ENCODE measurements at regions not wholly inside any gene's neighbourhood (a gene's known extent, or its start where the extent isn't known, plus 50 kb on each side); places are given as distances from the start of the nearest gene placed in this dataset.

DNA sequence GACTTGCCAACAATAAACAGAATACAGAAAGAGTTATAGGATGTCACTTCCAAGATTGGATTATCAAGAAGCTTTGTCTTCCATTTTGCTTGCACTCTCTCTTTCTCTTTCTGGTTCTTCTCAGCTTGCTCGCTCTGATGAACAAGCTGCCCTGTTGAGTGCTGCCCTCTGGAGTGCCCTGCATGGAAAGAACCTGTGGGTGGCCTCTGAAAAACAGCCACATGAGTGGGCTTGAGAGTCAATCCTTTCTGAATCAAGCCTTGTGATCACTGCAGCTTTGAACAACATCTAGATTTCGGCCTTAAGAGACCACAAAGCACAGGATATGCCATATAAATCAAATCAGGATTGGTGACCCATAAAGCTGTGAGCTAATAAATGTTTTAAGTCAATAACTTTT is 185.1 kb downstream of the KIF2B start:
- Histone ChIP-seq H3K27me3 (ENCODE audit: control insufficient read depth, insufficient read depth, low read length) (no peaks in the 10 kb centered on the region), H3K36me3 (ENCODE audit: control insufficient read depth, insufficient read depth, low read length) (no peaks in the 10 kb centered on the region), H3K4me3 (ENCODE audit: low read depth, low read length) (no peak overlapping the region)
- no peak for DNase-seq (ENCODE audit: low read depth)
- TF ChIP-seq, protein P1, sequence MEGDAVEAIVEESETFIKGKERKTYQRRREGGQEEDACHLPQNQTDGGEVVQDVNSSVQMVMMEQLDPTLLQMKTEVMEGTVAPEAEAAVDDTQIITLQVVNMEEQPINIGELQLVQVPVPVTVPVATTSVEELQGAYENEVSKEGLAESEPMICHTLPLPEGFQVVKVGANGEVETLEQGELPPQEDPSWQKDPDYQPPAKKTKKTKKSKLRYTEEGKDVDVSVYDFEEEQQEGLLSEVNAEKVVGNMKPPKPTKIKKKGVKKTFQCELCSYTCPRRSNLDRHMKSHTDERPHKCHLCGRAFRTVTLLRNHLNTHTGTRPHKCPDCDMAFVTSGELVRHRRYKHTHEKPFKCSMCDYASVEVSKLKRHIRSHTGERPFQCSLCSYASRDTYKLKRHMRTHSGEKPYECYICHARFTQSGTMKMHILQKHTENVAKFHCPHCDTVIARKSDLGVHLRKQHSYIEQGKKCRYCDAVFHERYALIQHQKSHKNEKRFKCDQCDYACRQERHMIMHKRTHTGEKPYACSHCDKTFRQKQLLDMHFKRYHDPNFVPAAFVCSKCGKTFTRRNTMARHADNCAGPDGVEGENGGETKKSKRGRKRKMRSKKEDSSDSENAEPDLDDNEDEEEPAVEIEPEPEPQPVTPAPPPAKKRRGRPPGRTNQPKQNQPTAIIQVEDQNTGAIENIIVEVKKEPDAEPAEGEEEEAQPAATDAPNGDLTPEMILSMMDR (IDR thresholded peaks at IDR 0.05; ENCODE audit: insufficient read depth, low read length, severe bottlenecking) = no peak
- no peak for FAIRE-seq

DNA sequence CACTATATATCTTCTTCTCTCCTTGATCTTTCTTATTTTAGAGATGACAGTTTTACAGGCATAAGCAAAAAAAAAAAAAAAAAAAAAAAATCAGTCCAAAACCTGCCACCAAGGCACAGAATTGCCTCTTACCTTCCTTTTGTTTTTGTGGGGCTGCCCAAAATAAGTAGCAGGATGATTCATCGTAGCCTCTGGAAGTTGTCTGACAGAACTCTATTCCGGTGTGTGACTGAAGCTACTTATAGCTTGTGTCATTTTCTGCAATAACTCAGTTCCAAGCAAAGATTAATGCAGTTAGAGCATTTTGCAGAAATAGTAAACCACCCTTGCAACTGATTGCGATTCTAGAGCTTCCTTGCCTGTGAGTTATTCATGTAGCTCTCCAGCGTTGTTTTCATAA is 186.8 kb downstream of the KIF2B start:
- Histone ChIP-seq H3K27me3 (ENCODE audit: control insufficient read depth, insufficient read depth, low read length) (no peaks in the 10 kb centered on the region), H3K36me3 (ENCODE audit: control insufficient read depth, insufficient read depth, low read length) (no peaks in the 10 kb centered on the region), H3K4me3 (ENCODE audit: low read depth, low read length) (no peak overlapping the region)
- DNase-seq (ENCODE audit: low read depth) (no peak), FAIRE-seq (no peak)
- TF ChIP-seq, protein P1 (IDR thresholded peaks at IDR 0.05; ENCODE audit: insufficient read depth, low read length, severe bottlenecking) = no peak

DNA sequence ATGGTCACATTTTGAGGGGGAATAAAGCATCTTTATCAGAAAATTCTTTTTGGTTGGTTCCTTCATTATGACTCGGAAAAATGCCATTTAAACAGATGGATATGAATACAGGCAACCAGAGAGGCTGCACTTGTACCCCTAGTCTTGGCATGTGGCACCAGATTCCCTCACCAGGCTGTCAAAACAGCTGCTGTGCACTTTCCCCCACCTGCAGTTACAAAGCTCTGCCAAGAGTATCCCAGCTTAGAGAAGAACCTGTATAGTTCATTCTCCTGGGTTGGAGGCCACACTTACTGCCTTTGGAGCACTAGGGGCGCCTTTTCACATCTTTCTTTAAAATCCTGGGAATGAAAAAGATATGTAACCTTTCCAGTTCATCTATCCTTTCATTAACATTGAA is 190.3 kb downstream of the KIF2B start:
- no peak for FAIRE-seq
- no peak for DNase-seq (ENCODE audit: low read depth)
- TF ChIP-seq, protein P1 (IDR thresholded peaks at IDR 0.05; ENCODE audit: insufficient read depth, low read length, severe bottlenecking) = no peak
- no peaks in the 10 kb centered on the region for H3K36me3 ChIP-seq (ENCODE audit: control insufficient read depth, insufficient read depth, low read length)
- no peak overlapping the region for H3K4me3 ChIP-seq (ENCODE audit: low read depth, low read length)
- H3K27me3 ChIP-seq (ENCODE audit: control insufficient read depth, insufficient read depth, low read length) = no peaks in the 10 kb centered on the region

DNA sequence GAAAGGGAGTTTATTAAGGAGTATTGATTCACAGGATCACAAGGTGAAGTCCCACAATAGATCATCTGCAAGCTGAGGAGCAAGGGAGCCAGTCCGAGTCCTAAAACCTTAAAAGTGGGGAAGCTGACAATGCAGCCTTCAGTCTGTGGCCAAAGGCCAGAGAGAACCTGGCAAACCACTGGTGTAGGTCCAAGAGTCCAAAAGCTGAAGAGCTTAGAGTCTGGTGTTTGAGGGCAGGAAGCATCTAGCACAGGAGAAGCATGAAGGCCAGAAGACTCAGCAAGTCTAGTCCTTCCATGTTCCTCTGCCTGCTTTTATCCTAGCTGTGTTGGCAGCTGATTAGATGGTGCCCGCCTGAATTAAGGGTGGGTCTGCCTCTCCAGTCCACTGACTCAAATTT is 193.0 kb downstream of the KIF2B start:
- H3K36me3 ChIP-seq (ENCODE audit: control insufficient read depth, insufficient read depth, low read length) = no peaks in the 10 kb centered on the region
- TF ChIP-seq, protein P1 (IDR thresholded peaks at IDR 0.05; ENCODE audit: insufficient read depth, low read length, severe bottlenecking) = no peak
- DNase-seq (ENCODE audit: low read depth) = no peak
- H3K27me3 ChIP-seq (ENCODE audit: control insufficient read depth, insufficient read depth, low read length) = no peaks in the 10 kb centered on the region
- no peak overlapping the region for H3K4me3 ChIP-seq (ENCODE audit: low read depth, low read length)
- no peak for FAIRE-seq

DNA sequence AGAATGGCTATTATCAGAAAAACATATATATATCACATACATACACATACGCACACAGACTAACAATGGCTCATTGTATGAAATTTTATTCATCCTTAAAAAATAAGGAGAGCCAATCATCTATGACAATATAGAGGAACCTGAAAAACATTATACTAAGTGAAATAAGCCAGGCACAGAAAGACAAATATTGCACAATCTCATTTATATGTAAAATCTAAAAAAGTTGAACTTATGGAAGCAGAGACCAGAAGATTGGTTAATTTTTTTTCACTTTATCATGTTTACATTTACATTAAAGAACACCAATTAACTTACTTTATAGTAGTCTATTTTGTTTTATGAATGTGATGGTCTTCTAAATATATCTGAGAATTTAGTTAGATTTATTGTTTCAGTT is 198.7 kb downstream of the KIF2B start:
- no peak overlapping the region for H3K4me3 ChIP-seq (ENCODE audit: low read depth, low read length)
- H3K27me3 ChIP-seq (ENCODE audit: control insufficient read depth, insufficient read depth, low read length) = no peaks in the 10 kb centered on the region
- FAIRE-seq (no peak), DNase-seq (ENCODE audit: low read depth) (no peak)
- no peaks in the 10 kb centered on the region for H3K36me3 ChIP-seq (ENCODE audit: control insufficient read depth, insufficient read depth, low read length)
- TF ChIP-seq, protein P1 (IDR thresholded peaks at IDR 0.05; ENCODE audit: insufficient read depth, low read length, severe bottlenecking) = no peak

DNA sequence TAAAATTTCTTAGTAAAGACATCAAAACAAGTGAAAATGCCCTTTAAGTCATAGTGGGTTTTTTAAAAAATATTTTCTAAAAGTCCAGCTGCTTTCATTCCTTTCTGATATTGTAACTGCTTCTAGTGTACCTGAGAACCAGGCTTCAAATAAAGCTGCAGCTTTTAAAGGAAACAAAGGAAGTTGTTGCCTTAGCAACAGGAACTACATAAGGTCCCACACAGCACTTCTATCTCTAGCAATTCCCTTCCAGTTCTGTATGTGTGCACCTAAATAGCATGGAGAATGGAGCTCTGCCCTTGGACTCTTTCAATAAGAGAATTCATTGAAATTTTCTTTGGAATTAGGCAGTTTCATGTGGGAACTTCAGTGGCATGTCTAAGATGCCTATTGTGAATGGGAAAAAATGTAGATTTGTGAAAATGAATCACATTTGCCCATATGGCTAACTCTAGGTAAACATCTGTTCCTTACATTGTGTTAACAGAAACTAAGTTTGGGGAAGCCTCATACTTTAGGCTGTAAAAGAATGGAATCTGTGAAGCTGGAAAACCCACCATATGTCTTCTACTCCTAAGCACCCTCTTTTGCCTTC is 206.4 kb downstream of the KIF2B start:
- TF ChIP-seq, protein P1 (IDR thresholded peaks at IDR 0.05; ENCODE audit: insufficient read depth, low read length, severe bottlenecking) = no peak
- FAIRE-seq = no peak
- DNase-seq (ENCODE audit: low read depth) = no peak

More for the DNA sequence above, 206.4 kb downstream of the KIF2B start:
- no peaks in the 10 kb centered on the region for H3K36me3 ChIP-seq (ENCODE audit: control insufficient read depth, insufficient read depth, low read length)
- H3K27me3 ChIP-seq (ENCODE audit: control insufficient read depth, insufficient read depth, low read length) = no peaks in the 10 kb centered on the region
- H3K4me3 ChIP-seq (ENCODE audit: low read depth, low read length) = no peak overlapping the region
